ENCODE measurements at regions not wholly inside any gene's neighbourhood (a gene's known extent, or its start where the extent isn't known, plus 50 kb on each side); places are given as distances from the start of the nearest gene placed in this dataset.
A peak's percentile ranks its signal among the peaks of the same experiment; 100 is the strongest.
"Not testable (repeated sequence)": the region's sequence is repeated elsewhere in the genome, so short reads cannot be mapped to it uniquely, and the experiment has no call there.

GRCh38 chr9:66601472-66601871 lies 299.1 kb upstream of the ZNF658 start:
- not testable (repeated sequence) for H3K27me3 ChIP-seq (ENCODE audit: insufficient read depth, poor library complexity, severe bottlenecking); H3K36me3 ChIP-seq (ENCODE audit: low read depth); H3K4me1 ChIP-seq (ENCODE audit: insufficient read depth, poor library complexity, severe bottlenecking); DNase-seq (ENCODE audit: low spot score); H3K9me3 ChIP-seq (ENCODE audit: severe bottlenecking); H3K27ac ChIP-seq (ENCODE audit: poor library complexity, severe bottlenecking); ATAC-seq (ENCODE audit: low read depth); H3K4me3 ChIP-seq (ENCODE audit: severe bottlenecking)

GRCh38 chr9:66631521-66632046 lies 268.9 kb upstream of the ZNF658 start:
- H3K4me3 ChIP-seq (ENCODE audit: severe bottlenecking); H3K4me1 ChIP-seq (ENCODE audit: insufficient read depth, poor library complexity, severe bottlenecking); H3K9me3 ChIP-seq (ENCODE audit: severe bottlenecking); H3K27me3 ChIP-seq (ENCODE audit: insufficient read depth, poor library complexity, severe bottlenecking); H3K27ac ChIP-seq (ENCODE audit: poor library complexity, severe bottlenecking); DNase-seq (ENCODE audit: low spot score); H3K36me3 ChIP-seq (ENCODE audit: low read depth); ATAC-seq (ENCODE audit: low read depth): not testable (repeated sequence)

- H3K4me1 ChIP-seq (ENCODE audit: insufficient read depth, poor library complexity, severe bottlenecking); H3K27ac ChIP-seq (ENCODE audit: poor library complexity, severe bottlenecking); H3K27me3 ChIP-seq (ENCODE audit: insufficient read depth, poor library complexity, severe bottlenecking); H3K4me3 ChIP-seq (ENCODE audit: severe bottlenecking); H3K9me3 ChIP-seq (ENCODE audit: severe bottlenecking); DNase-seq (ENCODE audit: low spot score); ATAC-seq (ENCODE audit: low read depth); H3K36me3 ChIP-seq (ENCODE audit: low read depth): not testable (repeated sequence)
Observed at GRCh38 chr9:66647675-66648074, 252.8 kb upstream of the ZNF658 start.

- not testable (repeated sequence) for DNase-seq (ENCODE audit: low spot score)
Observed at GRCh38 chr9:66690242-66690641, 210.3 kb upstream of the ZNF658 start.

GRCh38 chr9:66695561-66696240 lies 204.8 kb upstream of the ZNF658 start:
- not testable (repeated sequence) for H3K4me3 ChIP-seq (ENCODE audit: severe bottlenecking); H3K27me3 ChIP-seq (ENCODE audit: insufficient read depth, poor library complexity, severe bottlenecking); ATAC-seq (ENCODE audit: low read depth); H3K9me3 ChIP-seq (ENCODE audit: severe bottlenecking); H3K36me3 ChIP-seq (ENCODE audit: low read depth); H3K4me1 ChIP-seq (ENCODE audit: insufficient read depth, poor library complexity, severe bottlenecking); H3K27ac ChIP-seq (ENCODE audit: poor library complexity, severe bottlenecking); DNase-seq (ENCODE audit: low spot score)

More at GRCh38 chr9:66690242-66690641, 210.3 kb upstream of the ZNF658 start:
- ATAC-seq (ENCODE audit: low read depth); H3K4me3 ChIP-seq (ENCODE audit: severe bottlenecking); H3K27ac ChIP-seq (ENCODE audit: poor library complexity, severe bottlenecking); H3K9me3 ChIP-seq (ENCODE audit: severe bottlenecking); H3K36me3 ChIP-seq (ENCODE audit: low read depth); H3K27me3 ChIP-seq (ENCODE audit: insufficient read depth, poor library complexity, severe bottlenecking); H3K4me1 ChIP-seq (ENCODE audit: insufficient read depth, poor library complexity, severe bottlenecking): not testable (repeated sequence)

- H3K4me1 ChIP-seq (ENCODE audit: insufficient read depth, poor library complexity, severe bottlenecking); DNase-seq (ENCODE audit: low spot score); H3K4me3 ChIP-seq (ENCODE audit: severe bottlenecking); H3K27me3 ChIP-seq (ENCODE audit: insufficient read depth, poor library complexity, severe bottlenecking); H3K27ac ChIP-seq (ENCODE audit: poor library complexity, severe bottlenecking); H3K36me3 ChIP-seq (ENCODE audit: low read depth); ATAC-seq (ENCODE audit: low read depth); H3K9me3 ChIP-seq (ENCODE audit: severe bottlenecking): not testable (repeated sequence)
Observed at GRCh38 chr9:66697343-66698065, 203.0 kb upstream of the ZNF658 start.

- H3K27me3 ChIP-seq (ENCODE audit: insufficient read depth, poor library complexity, severe bottlenecking); DNase-seq (ENCODE audit: low spot score); ATAC-seq (ENCODE audit: low read depth): not testable (repeated sequence)
Observed at GRCh38 chr9:66698066-66698455, 202.5 kb upstream of the ZNF658 start.

GRCh38 chr9:66701411-66702377 lies 198.8 kb upstream of the ZNF658 start:
- DNase-seq (ENCODE audit: low spot score); H3K27ac ChIP-seq (ENCODE audit: poor library complexity, severe bottlenecking): not testable (repeated sequence)

More at GRCh38 chr9:66698066-66698455, 202.5 kb upstream of the ZNF658 start:
- not testable (repeated sequence) for H3K4me3 ChIP-seq (ENCODE audit: severe bottlenecking); H3K27ac ChIP-seq (ENCODE audit: poor library complexity, severe bottlenecking); H3K36me3 ChIP-seq (ENCODE audit: low read depth); H3K9me3 ChIP-seq (ENCODE audit: severe bottlenecking); H3K4me1 ChIP-seq (ENCODE audit: insufficient read depth, poor library complexity, severe bottlenecking)

GRCh38 chr9:66711553-66711952 lies 189.0 kb upstream of the ZNF658 start:
- ATAC-seq (ENCODE audit: low read depth): peak; percentile 95
- not testable (repeated sequence) for H3K9me3 ChIP-seq (ENCODE audit: severe bottlenecking); H3K36me3 ChIP-seq (ENCODE audit: low read depth); H3K27ac ChIP-seq (ENCODE audit: poor library complexity, severe bottlenecking); H3K27me3 ChIP-seq (ENCODE audit: insufficient read depth, poor library complexity, severe bottlenecking); H3K4me3 ChIP-seq (ENCODE audit: severe bottlenecking); H3K4me1 ChIP-seq (ENCODE audit: insufficient read depth, poor library complexity, severe bottlenecking); DNase-seq (ENCODE audit: low spot score)

More at GRCh38 chr9:66701411-66702377, 198.8 kb upstream of the ZNF658 start:
- not testable (repeated sequence) for H3K4me1 ChIP-seq (ENCODE audit: insufficient read depth, poor library complexity, severe bottlenecking); H3K9me3 ChIP-seq (ENCODE audit: severe bottlenecking); H3K27me3 ChIP-seq (ENCODE audit: insufficient read depth, poor library complexity, severe bottlenecking); H3K4me3 ChIP-seq (ENCODE audit: severe bottlenecking); H3K36me3 ChIP-seq (ENCODE audit: low read depth)
- ATAC-seq (ENCODE audit: low read depth): peak; percentile 98

GRCh38 chr9:66712870-66713269 lies 187.7 kb upstream of the ZNF658 start:
- not testable (repeated sequence) for ATAC-seq (ENCODE audit: low read depth); H3K4me3 ChIP-seq (ENCODE audit: severe bottlenecking); H3K27me3 ChIP-seq (ENCODE audit: insufficient read depth, poor library complexity, severe bottlenecking); H3K9me3 ChIP-seq (ENCODE audit: severe bottlenecking); H3K36me3 ChIP-seq (ENCODE audit: low read depth); H3K27ac ChIP-seq (ENCODE audit: poor library complexity, severe bottlenecking); DNase-seq (ENCODE audit: low spot score); H3K4me1 ChIP-seq (ENCODE audit: insufficient read depth, poor library complexity, severe bottlenecking)

GRCh38 chr9:66713552-66713951 lies 187.0 kb upstream of the ZNF658 start:
- H3K4me3 ChIP-seq (ENCODE audit: severe bottlenecking); H3K27me3 ChIP-seq (ENCODE audit: insufficient read depth, poor library complexity, severe bottlenecking); DNase-seq (ENCODE audit: low spot score): not testable (repeated sequence)

More at GRCh38 chr9:66713552-66713951, 187.0 kb upstream of the ZNF658 start:
- not testable (repeated sequence) for H3K36me3 ChIP-seq (ENCODE audit: low read depth); H3K27ac ChIP-seq (ENCODE audit: poor library complexity, severe bottlenecking); H3K4me1 ChIP-seq (ENCODE audit: insufficient read depth, poor library complexity, severe bottlenecking); ATAC-seq (ENCODE audit: low read depth); H3K9me3 ChIP-seq (ENCODE audit: severe bottlenecking)

Measured in RWPE2 (cell line).